Calu3 (cell line): ENCODE measurements at regions not wholly inside any gene's neighbourhood (a gene's known extent, or its start where the extent isn't known, plus 50 kb on each side); places are given as distances from the start of the nearest gene placed in this dataset.

Experiments
- BruUV-seq: library from RNA; stranded (reverse); fragments of 400-500 nt; replicated peaks from 2 replicates; lab custom pipeline; 2021; lab: Mats Ljungman, UMichigan
- CTCF ChIA-PET: fragments of 300-600 bp; sonication (Branson Sonifier 250); formaldehyde crosslinking; loops from one replicate; lab custom pipeline; 2022; ENCODE audit warnings: antibody characterized with exemption; lab: Charles Lee
- DNase-seq: peaks from one replicate; pipeline ENCODE4 v3.0.0; 2022
- H3K27ac Mint-ChIP-seq: one replicate; pipeline ENCODE4 v1.8.0; 2022; ENCODE audit warnings: mixed read lengths; ENCODE audit not compliant: unreplicated experiment
- H3K27me3 Mint-ChIP-seq: one replicate; pipeline ENCODE4 v1.8.0; 2022; ENCODE audit warnings: mixed read lengths; ENCODE audit not compliant: unreplicated experiment
- H3K36me3 Mint-ChIP-seq: one replicate; pipeline ENCODE4 v1.8.0; 2022; ENCODE audit warnings: mild to moderate bottlenecking, moderate library complexity, mixed read lengths; ENCODE audit not compliant: insufficient read depth, unreplicated experiment
- H3K4me1 Mint-ChIP-seq: one replicate; pipeline ENCODE4 v1.8.0; 2022; ENCODE audit warnings: mild to moderate bottlenecking, low read depth, mixed read lengths; ENCODE audit not compliant: unreplicated experiment
- H3K4me3 Mint-ChIP-seq: one replicate; pipeline ENCODE4 v1.8.0; 2022; ENCODE audit warnings: mild to moderate bottlenecking, low read depth, moderate library complexity, mixed read lengths; ENCODE audit not compliant: unreplicated experiment
- H3K9me3 Mint-ChIP-seq: one replicate; pipeline ENCODE4 v1.8.0; 2022; ENCODE audit warnings: low read depth, mixed read lengths; ENCODE audit not compliant: unreplicated experiment
- CTCF ChIP-seq: fragments of 200-600 bp; IDR thresholded peaks from one replicate; pipeline ENCODE4 v1.8.0; 2022; ENCODE audit warnings: antibody characterized with exemption; ENCODE audit not compliant: unreplicated experiment
- intact Hi-C: fragments of 100-400 bp; cut with micrococcal nuclease; formaldehyde crosslinking; loops from one replicate; pipeline ENCODE4 v1.10.0; 2022; ENCODE audit not compliant: unreplicated experiment

GRCh38 chr2:7502336-7502735, 585.1 kb downstream of the RNF144A start:
- no peaks in the 10 kb centered on the region for H3K4me1 Mint-ChIP-seq
- CTCF ChIA-PET: no interaction called here
- TF ChIP-seq CTCF: no peak
- no peaks in the 10 kb centered on the region for H3K36me3 Mint-ChIP-seq
- H3K27ac Mint-ChIP-seq: no peak overlapping the region
- BruUV-seq: no TSS peak
- no peaks in the 10 kb centered on the region for H3K9me3 Mint-ChIP-seq
- H3K27me3 Mint-ChIP-seq: no peaks in the 10 kb centered on the region
- H3K4me3 Mint-ChIP-seq: no peak overlapping the region
- intact Hi-C loops: no loop called here
- DNase-seq: no peak

GRCh38 chr2:7508296-7508943, 591.2 kb downstream of the RNF144A start:
- intact Hi-C loops: no loop called here
- H3K9me3 Mint-ChIP-seq: no peaks in the 10 kb centered on the region
- H3K36me3 Mint-ChIP-seq: no peaks in the 10 kb centered on the region
- no peaks in the 10 kb centered on the region for H3K4me1 Mint-ChIP-seq
- no peak for DNase-seq
- H3K27ac Mint-ChIP-seq: no peak overlapping the region
- BruUV-seq: no TSS peak
- no peak for TF ChIP-seq CTCF
- H3K27me3 Mint-ChIP-seq: no peaks in the 10 kb centered on the region
- no peak overlapping the region for H3K4me3 Mint-ChIP-seq
- CTCF ChIA-PET: no interaction called here

GRCh38 chr2:7510353-7510752, 593.1 kb downstream of the RNF144A start:
- H3K4me3 Mint-ChIP-seq: no peak overlapping the region
- TF ChIP-seq CTCF: no peak
- BruUV-seq: no TSS peak
- H3K9me3 Mint-ChIP-seq: no peaks in the 10 kb centered on the region
- intact Hi-C loops: no loop called here
- no peak overlapping the region for H3K27ac Mint-ChIP-seq
- H3K36me3 Mint-ChIP-seq: no peaks in the 10 kb centered on the region
- DNase-seq: no peak
- H3K27me3 Mint-ChIP-seq: no peaks in the 10 kb centered on the region
- CTCF ChIA-PET: no interaction called here
- H3K4me1 Mint-ChIP-seq: no peaks in the 10 kb centered on the region

- no peaks in the 10 kb centered on the region for H3K36me3 Mint-ChIP-seq
- no TSS peak for BruUV-seq
- H3K27ac Mint-ChIP-seq: no peak overlapping the region
- DNase-seq: no peak
- H3K4me3 Mint-ChIP-seq: no peak overlapping the region
- TF ChIP-seq CTCF: no peak
- H3K4me1 Mint-ChIP-seq: no peaks in the 10 kb centered on the region
- CTCF ChIA-PET: no interaction called here
- intact Hi-C loops: no loop called here
- H3K27me3 Mint-ChIP-seq: no peaks in the 10 kb centered on the region
- H3K9me3 Mint-ChIP-seq: no peaks in the 10 kb centered on the region
These were observed 596.6 kb downstream of the RNF144A start for GRCh38 chr2:7513834-7514233.
